ENCODE measurements at regions not wholly inside any gene's neighbourhood (a gene's known extent, or its start where the extent isn't known, plus 50 kb on each side); places are given as distances from the start of the nearest gene placed in this dataset.

DNA sequence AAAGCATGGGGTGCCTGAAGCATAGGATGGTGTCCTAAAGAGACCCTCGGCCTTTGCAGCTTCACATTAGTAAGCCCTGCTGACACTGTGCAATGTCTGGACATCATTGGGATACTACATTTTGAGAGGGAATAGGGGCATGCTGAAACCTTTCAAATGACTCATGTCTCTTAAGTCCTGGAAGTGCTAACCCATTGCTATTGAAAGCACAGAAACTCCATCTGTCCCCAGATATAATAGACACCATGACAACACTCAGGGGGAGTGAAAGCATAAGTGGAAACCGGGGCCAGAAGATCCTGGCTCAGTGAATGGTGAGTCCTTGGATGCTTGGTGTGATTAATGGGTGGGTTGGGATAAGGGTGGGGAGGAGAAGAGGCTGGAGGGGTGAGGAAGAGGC lies 595.5 kb upstream of the ID2 start:
- DNase-seq (ENCODE audit: low read depth): no peak
- H3K4me3 ChIP-seq (ENCODE audit: low read depth, low read length): no peak overlapping the region
- no peak for TF ChIP-seq POLR2A (IDR thresholded peaks at IDR 0.05; ENCODE audit: extremely low read depth, insufficient read length)
- TF ChIP-seq, protein P1, sequence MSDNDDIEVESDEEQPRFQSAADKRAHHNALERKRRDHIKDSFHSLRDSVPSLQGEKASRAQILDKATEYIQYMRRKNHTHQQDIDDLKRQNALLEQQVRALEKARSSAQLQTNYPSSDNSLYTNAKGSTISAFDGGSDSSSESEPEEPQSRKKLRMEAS (IDR thresholded peaks at IDR 0.05; ENCODE audit: low read depth, low read length): no peak
- TF ChIP-seq, protein P2, sequence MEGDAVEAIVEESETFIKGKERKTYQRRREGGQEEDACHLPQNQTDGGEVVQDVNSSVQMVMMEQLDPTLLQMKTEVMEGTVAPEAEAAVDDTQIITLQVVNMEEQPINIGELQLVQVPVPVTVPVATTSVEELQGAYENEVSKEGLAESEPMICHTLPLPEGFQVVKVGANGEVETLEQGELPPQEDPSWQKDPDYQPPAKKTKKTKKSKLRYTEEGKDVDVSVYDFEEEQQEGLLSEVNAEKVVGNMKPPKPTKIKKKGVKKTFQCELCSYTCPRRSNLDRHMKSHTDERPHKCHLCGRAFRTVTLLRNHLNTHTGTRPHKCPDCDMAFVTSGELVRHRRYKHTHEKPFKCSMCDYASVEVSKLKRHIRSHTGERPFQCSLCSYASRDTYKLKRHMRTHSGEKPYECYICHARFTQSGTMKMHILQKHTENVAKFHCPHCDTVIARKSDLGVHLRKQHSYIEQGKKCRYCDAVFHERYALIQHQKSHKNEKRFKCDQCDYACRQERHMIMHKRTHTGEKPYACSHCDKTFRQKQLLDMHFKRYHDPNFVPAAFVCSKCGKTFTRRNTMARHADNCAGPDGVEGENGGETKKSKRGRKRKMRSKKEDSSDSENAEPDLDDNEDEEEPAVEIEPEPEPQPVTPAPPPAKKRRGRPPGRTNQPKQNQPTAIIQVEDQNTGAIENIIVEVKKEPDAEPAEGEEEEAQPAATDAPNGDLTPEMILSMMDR (IDR thresholded peaks at IDR 0.05; ENCODE audit: low read depth, low read length): no peak
- TF ChIP-seq MYC (IDR thresholded peaks at IDR 0.05; ENCODE audit: low read depth, low read length): no peak

DNA sequence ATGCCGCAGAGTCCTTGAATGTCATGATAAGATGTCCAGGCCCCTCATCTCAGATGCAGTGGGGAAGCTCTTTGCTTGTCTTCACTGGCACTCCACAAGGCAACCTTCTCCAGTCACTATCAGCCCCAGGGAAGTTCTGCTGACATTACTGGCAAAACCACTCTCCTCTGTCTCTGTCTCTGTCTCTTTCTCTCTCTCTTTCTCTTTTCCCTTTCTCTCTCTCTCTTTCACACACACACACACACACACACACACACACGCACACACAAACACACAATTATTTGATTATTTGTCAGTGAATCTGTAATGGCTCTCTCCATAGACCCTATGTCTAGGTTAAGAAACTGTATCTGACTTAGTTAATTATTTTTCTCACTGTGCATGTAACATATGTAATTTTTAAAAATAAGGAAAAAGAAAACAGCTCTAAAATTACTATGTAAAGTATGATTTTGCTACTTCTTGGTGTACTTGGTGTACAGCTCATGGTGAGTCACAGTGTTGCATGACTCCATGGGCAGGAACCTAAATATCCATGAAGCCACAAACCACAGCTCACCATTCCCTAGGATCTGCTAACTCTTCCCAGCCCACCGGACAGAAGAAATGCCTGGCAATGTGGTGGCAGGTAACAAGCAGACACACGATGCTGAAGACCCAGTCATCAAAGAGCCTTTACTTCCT lies 594.9 kb upstream of the ID2 start:
- peak; percentile 6 for DNase-seq (ENCODE audit: low read depth)
- no peak overlapping the region for H3K4me3 ChIP-seq (ENCODE audit: low read depth, low read length)
- TF ChIP-seq, protein P1 (IDR thresholded peaks at IDR 0.05; ENCODE audit: low read depth, low read length): no peak
- TF ChIP-seq POLR2A (IDR thresholded peaks at IDR 0.05; ENCODE audit: extremely low read depth, insufficient read length) (no peak), MYC (IDR thresholded peaks at IDR 0.05; ENCODE audit: low read depth, low read length) (no peak)
- TF ChIP-seq, protein P2 (IDR thresholded peaks at IDR 0.05; ENCODE audit: low read depth, low read length): no peak

DNA sequence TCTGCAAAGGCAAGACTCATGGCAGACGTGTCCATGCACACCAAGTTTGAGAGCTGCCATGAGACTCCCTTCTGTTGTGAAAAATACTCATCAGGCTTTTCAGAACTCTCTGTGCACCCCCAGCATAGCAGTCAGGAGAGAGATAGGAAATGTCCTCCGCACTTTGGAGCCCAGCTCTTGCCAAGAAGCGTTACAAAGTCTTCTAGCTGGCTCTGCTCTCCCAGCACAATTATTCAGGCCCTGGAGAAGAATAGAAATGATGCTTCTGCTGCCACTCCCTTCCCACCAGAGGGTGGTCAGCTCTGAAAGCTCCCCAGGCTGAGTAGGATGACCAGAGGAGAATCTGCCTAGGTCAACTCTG lies 594.4 kb upstream of the ID2 start:
- no peak for TF ChIP-seq POLR2A (IDR thresholded peaks at IDR 0.05; ENCODE audit: extremely low read depth, insufficient read length)
- no peak for TF ChIP-seq MYC (IDR thresholded peaks at IDR 0.05; ENCODE audit: low read depth, low read length)
- TF ChIP-seq, protein P2 (IDR thresholded peaks at IDR 0.05; ENCODE audit: low read depth, low read length): no peak
- TF ChIP-seq, protein P1 (IDR thresholded peaks at IDR 0.05; ENCODE audit: low read depth, low read length): no peak
- no peak for DNase-seq (ENCODE audit: low read depth)
- H3K4me3 ChIP-seq (ENCODE audit: low read depth, low read length): no peak overlapping the region

DNA sequence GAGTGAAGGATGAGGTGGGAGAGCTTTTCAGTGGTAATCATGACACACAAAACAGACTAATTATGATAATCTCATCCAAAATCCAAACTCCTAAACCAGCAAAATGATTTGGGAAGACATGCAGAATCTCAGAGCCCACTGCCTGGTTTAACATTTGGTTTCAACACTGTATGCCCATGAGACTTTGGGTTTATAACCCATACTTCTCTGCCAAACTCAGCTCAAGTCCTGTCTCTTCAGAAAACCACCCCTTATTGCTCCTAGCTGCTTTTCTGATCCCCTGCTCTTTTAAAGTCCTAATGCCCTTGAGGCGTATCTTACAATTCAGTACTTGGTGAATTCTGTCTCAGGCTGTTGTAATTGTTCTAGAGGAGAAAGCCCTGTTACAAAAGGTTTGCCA lies 593.0 kb upstream of the ID2 start:
- H3K4me3 ChIP-seq (ENCODE audit: low read depth, low read length): no peak overlapping the region
- no peak for DNase-seq (ENCODE audit: low read depth)
- TF ChIP-seq, protein P1 (IDR thresholded peaks at IDR 0.05; ENCODE audit: low read depth, low read length): no peak
- TF ChIP-seq MYC (IDR thresholded peaks at IDR 0.05; ENCODE audit: low read depth, low read length) (no peak), POLR2A (IDR thresholded peaks at IDR 0.05; ENCODE audit: extremely low read depth, insufficient read length) (no peak)
- TF ChIP-seq, protein P2 (IDR thresholded peaks at IDR 0.05; ENCODE audit: low read depth, low read length): no peak

DNA sequence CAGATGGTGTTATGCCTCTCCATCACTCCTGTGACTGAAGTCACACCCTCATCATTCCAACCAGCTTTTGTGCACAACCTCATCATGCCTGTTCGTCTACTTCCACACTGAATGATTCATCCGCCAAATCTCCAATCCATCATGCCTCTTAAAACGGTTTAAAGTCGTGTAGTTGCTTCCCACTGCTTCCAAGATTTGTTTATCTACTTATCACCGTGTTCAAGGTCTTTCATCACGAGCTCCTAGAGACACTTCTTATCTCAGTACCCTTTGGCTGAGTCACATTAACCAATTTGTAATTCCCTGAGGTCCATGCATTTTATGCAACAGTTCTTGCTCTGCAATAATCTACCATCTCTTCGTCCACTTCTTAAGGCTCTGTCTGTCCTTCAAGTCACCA lies 592.3 kb upstream of the ID2 start:
- no peak overlapping the region for H3K4me3 ChIP-seq (ENCODE audit: low read depth, low read length)
- peak; percentile 34 for DNase-seq (ENCODE audit: low read depth)
- TF ChIP-seq POLR2A (IDR thresholded peaks at IDR 0.05; ENCODE audit: extremely low read depth, insufficient read length) (no peak), MYC (IDR thresholded peaks at IDR 0.05; ENCODE audit: low read depth, low read length) (no peak)
- TF ChIP-seq, protein P2 (IDR thresholded peaks at IDR 0.05; ENCODE audit: low read depth, low read length): no peak
- TF ChIP-seq, protein P1 (IDR thresholded peaks at IDR 0.05; ENCODE audit: low read depth, low read length): no peak

Data from NB4 (cell line).